GM12878 (cell line): ENCODE measurements at regions not wholly inside any gene's neighbourhood (a gene's known extent, or its start where the extent isn't known, plus 50 kb on each side); places are given as distances from the start of the nearest gene placed in this dataset.

Experiments
- ATAC-seq: fragments of 200-7000 bp; cut with Tn5 transposase; 3 replicates; pipeline ENCODE4 v1.9.1; 2020; ENCODE audit warnings: mild to moderate bottlenecking, moderate library complexity
- BruUV-seq: library from RNA; stranded (reverse); fragments of 400-500 nt; replicated peaks from 2 replicates; lab custom pipeline; 2021; lab: Mats Ljungman, UMichigan
- CTCF ChIA-PET: fragments of 300-600 bp; sonication (Branson Sonifier 250); formaldehyde crosslinking; extraction: SDS; loops from one replicate; lab custom pipeline; 2021; ENCODE audit warnings: inconsistent platforms; lab: Yijun Ruan, JAX
- POLR2A ChIA-PET: fragments of 350-600 bp; formaldehyde crosslinking; extraction: SDS; loops from one replicate; lab custom pipeline; 2021; ENCODE audit warnings: inconsistent platforms; lab: Charles Lee
- RAD21 ChIA-PET: fragments of 300-600 bp; sonication (Branson Sonifier 250); formaldehyde crosslinking; loops from one replicate; lab custom pipeline; 2023; ENCODE audit warnings: antibody characterized with exemption; ENCODE audit not compliant: unreplicated experiment; lab: Charles Lee
- SMC1A ChIA-PET: fragments of 300-600 bp; sonication (Branson Sonifier 250); formaldehyde crosslinking; loops from one replicate; lab custom pipeline; 2023; ENCODE audit not compliant: unreplicated experiment, uncharacterized antibody; lab: Charles Lee
- DNase-seq: peaks from one replicate; pipeline ENCODE4 v3.0.0-alpha.2; 2011; ENCODE audit warnings: low read depth, low spot score
- FAIRE-seq: peaks from 3 replicates; lab custom pipeline; 2011; peaks lifted over from hg19 to GRCh38; lab: Jason Lieb, UNC
- H2AFZ ChIP-seq: 2 replicates; pipeline ENCODE4 v1.6.0; 2011; ENCODE audit warnings: low read depth, low read length, control low read depth; ENCODE audit not compliant: control insufficient read depth
- H3K27ac ChIP-seq: 2 replicates; pipeline ENCODE4 v1.5.1; 2011; ENCODE audit warnings: control low read depth; ENCODE audit not compliant: control insufficient read depth, insufficient read depth
- H3K27me3 ChIP-seq, 2 experiments: replicated peaks in 1 of 2; 2 replicates each; pipeline versions ENCODE4 v1.6.0 to v1.6.1; 2011; ENCODE audit warnings: low read length in 1 of 2; ENCODE audit not compliant: control insufficient read depth in 2 of 2, insufficient read depth in 2 of 2
- H3K36me3 ChIP-seq, 2 experiments: 2 replicates each; pipeline ENCODE4 v1.5.1; 2011; ENCODE audit warnings: low read length in 1 of 2; ENCODE audit not compliant: control insufficient read depth in 2 of 2, insufficient read depth in 2 of 2
- H3K4me1 ChIP-seq: 2 replicates; pipeline ENCODE4 v1.6.1; 2011; ENCODE audit warnings: mild to moderate bottlenecking, low read length, moderate library complexity, mixed read lengths; ENCODE audit not compliant: control insufficient read depth, insufficient read depth
- H3K4me2 ChIP-seq: 2 replicates; pipeline ENCODE4 v1.6.0; 2011; ENCODE audit warnings: control low read depth; ENCODE audit not compliant: control insufficient read depth, insufficient read depth
- H3K4me3 ChIP-seq: fragments of 200-600 bp; sonication (generic); 2 replicates; pipeline ENCODE4 v1.5.1; 2016
- H3K79me2 ChIP-seq: 2 replicates; pipeline ENCODE4 v1.6.0; 2011; ENCODE audit warnings: low read length; ENCODE audit not compliant: control insufficient read depth, insufficient read depth
- H3K9ac ChIP-seq: 2 replicates; pipeline ENCODE4 v1.8.0; 2011; ENCODE audit warnings: low read length, control low read depth, mixed read lengths; ENCODE audit not compliant: control insufficient read depth, insufficient read depth
- H3K9me3 ChIP-seq: replicated peaks from 3 replicates; pipeline ENCODE4 v1.5.1; 2011; ENCODE audit warnings: mild to moderate bottlenecking, low read length; ENCODE audit not compliant: control insufficient read depth, insufficient read depth
- H4K20me1 ChIP-seq: 2 replicates; pipeline ENCODE4 v1.6.0; 2011; ENCODE audit not compliant: control insufficient read depth, insufficient read depth
- ATF7 ChIP-seq: fragments of 450-650 bp; IDR thresholded peaks from 2 replicates; pipeline ENCODE4 v1.6.1; 2016; ENCODE audit warnings: low read depth, mild to moderate bottlenecking
- BCL11A ChIP-seq: IDR thresholded peaks from 2 replicates; pipeline ENCODE4 v1.6.1; 2011; ENCODE audit warnings: low read depth, low read length
- BCL3 ChIP-seq: IDR thresholded peaks from 2 replicates; pipeline ENCODE4 v1.6.1; 2011; ENCODE audit warnings: borderline replicate concordance, low read depth, mild to moderate bottlenecking, moderate library complexity, low read length; ENCODE audit not compliant: insufficient read depth, poor library complexity, severe bottlenecking
- CBFB ChIP-seq: IDR thresholded peaks from 2 replicates; pipeline ENCODE4 v1.6.1; 2016; ENCODE audit warnings: antibody characterized with exemption, low read depth
- CBX5 ChIP-seq: sonication (generic); IDR thresholded peaks from 2 replicates; pipeline ENCODE4 v1.6.1; 2016; ENCODE audit warnings: low read depth, moderate library complexity, mild to moderate bottlenecking, inconsistent platforms
- E4F1 ChIP-seq: fragments of 450-650 bp; IDR thresholded peaks from 2 replicates; pipeline ENCODE4 v1.6.1; 2018; ENCODE audit warnings: borderline replicate concordance, mild to moderate bottlenecking; ENCODE audit not compliant: partially characterized antibody
- FOXM1 ChIP-seq: IDR thresholded peaks from 2 replicates; pipeline ENCODE4 v1.6.1; 2012; ENCODE audit warnings: low read depth, mild to moderate bottlenecking, inconsistent platforms, low read length, moderate library complexity
- GATAD2B ChIP-seq: fragments of 450-650 bp; conservative IDR thresholded peaks from 2 replicates; pipeline ENCODE4 v1.6.1; 2017; ENCODE audit warnings: low read depth, mild to moderate bottlenecking, moderate library complexity
- MTA3 ChIP-seq: IDR thresholded peaks from 2 replicates; pipeline ENCODE4 v1.6.1; 2012; ENCODE audit warnings: low read length, inconsistent platforms, borderline replicate concordance
- NFYA ChIP-seq: IDR thresholded peaks from 2 replicates; pipeline ENCODE4 v1.6.1; 2011; ENCODE audit warnings: low read depth, mild to moderate bottlenecking, low read length, improper control_type of control experiment, borderline replicate concordance
- POLR2AphosphoS5 ChIP-seq: IDR thresholded peaks from 2 replicates; pipeline ENCODE4 v1.6.1; 2011; ENCODE audit warnings: mild to moderate bottlenecking, low read length, inconsistent platforms
- RELB ChIP-seq: fragments of 450-650 bp; IDR thresholded peaks from 2 replicates; pipeline ENCODE4 v1.6.1; 2017; ENCODE audit warnings: low read depth, mild to moderate bottlenecking, moderate library complexity
- RFX5 ChIP-seq: IDR thresholded peaks from 2 replicates; pipeline ENCODE4 v1.6.1; 2011; ENCODE audit warnings: low read depth, low read length, improper control_type of control experiment
- TBL1XR1 ChIP-seq: IDR thresholded peaks from 2 replicates; pipeline ENCODE4 v1.6.1; 2012; ENCODE audit warnings: low read depth, low read length, improper control_type of control experiment
- in situ Hi-C: fragments of 300-500 bp; cut with MboI; formaldehyde crosslinking; loops from 9 replicates; pipeline ENCODE4 v1.14.3; 2018; ENCODE audit warnings: mixed read lengths
- intact Hi-C: fragments of 100-400 bp; cut with micrococcal nuclease; formaldehyde crosslinking; loops from one replicate; pipeline ENCODE4 v1.14.2; 2022; ENCODE audit not compliant: unreplicated experiment

GRCh38 chr18:67222887-67223286 lies 293.6 kb downstream of the DSEL start:
- FAIRE-seq (no peak), ATAC-seq (no peak), DNase-seq (no peak)
- ChIA-PET RAD21 (no interaction called here), SMC1A (interaction anchor here (1.2 kb wide), 1 partner anchor 1438 kb away, joined by 3 read pairs; no protein-coding TSS in a partner anchor), POLR2A (no interaction called here), CTCF (interaction anchor here (0.5 kb wide), 1 partner anchor 1437 kb away, joined by 3 read pairs; no protein-coding TSS in a partner anchor)
- no peaks in the 10 kb centered on the region for H3K79me2 ChIP-seq
- H3K4me2 ChIP-seq: no peak overlapping the region
- no peak overlapping the region for H3K4me3 ChIP-seq
- intact Hi-C loops: no loop called here
- H4K20me1 ChIP-seq: no peaks in the 10 kb centered on the region
- no peak overlapping the region for H2AFZ ChIP-seq
- in situ Hi-C loops: loop anchor here (25.0 kb wide), 1 partner anchor 1514 kb away; no protein-coding TSS in a partner anchor
- TF ChIP-seq RFX5 (no peak), TBL1XR1 (no peak), CBFB (no peak), BCL11A (no peak), E4F1 (no peak), NFYA (no peak), MTA3 (no peak), RELB (no peak), CBX5 (no peak), ATF7 (no peak), POLR2AphosphoS5 (no peak), BCL3 (no peak), GATAD2B (no peak), FOXM1 (no peak)
- no peaks in the 10 kb centered on the region for H3K9me3 ChIP-seq
- H3K27me3 ChIP-seq: no peaks in the 10 kb centered on the region
- H3K27ac ChIP-seq: no peak overlapping the region
- BruUV-seq: no TSS peak
- no peaks in the 10 kb centered on the region for H3K4me1 ChIP-seq
- H3K36me3 ChIP-seq: no peaks in the 10 kb centered on the region
- no peak overlapping the region for H3K9ac ChIP-seq
